ENCODE measurements at regions not wholly inside any gene's neighbourhood (a gene's known extent, or its start where the extent isn't known, plus 50 kb on each side); places are given as distances from the start of the nearest gene placed in this dataset.

DNA sequence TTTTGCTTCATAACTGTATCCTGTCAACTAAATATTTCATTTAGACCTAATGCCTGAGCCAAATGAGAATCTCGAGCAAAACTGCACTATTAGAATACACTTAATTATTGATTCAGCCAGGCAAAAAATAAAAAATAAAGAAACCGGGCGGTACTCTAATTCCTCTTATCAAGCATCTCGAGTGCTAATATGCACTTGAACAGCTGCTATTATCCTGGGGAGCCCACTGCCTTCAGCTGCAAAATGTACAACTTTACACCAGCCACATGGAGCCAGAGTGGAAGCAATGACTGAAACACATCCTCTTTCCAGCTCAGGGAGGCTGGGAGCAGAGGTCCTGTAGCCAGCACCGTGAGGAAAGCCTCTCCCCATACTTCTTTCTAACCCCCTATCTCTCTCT, 390.0 kb upstream of the CADM1 start:
- WGBS = 70% methylated on average over 5 of the region's 5 CpGs
- Histone ChIP-seq H3K27me3 (ENCODE audit: control insufficient read depth in 4 of 4, insufficient read depth in 4 of 4, low read length in 3 of 4) (no peaks in the 10 kb centered on the region), H3K36me3 (ENCODE audit: control insufficient read depth in 4 of 4, insufficient read depth in 3 of 4, low read depth in 1 of 4, low read length in 3 of 4) (no peaks in the 10 kb centered on the region), H3K4me1 (ENCODE audit: control insufficient read depth in 4 of 4, insufficient read depth in 4 of 4, low read length in 3 of 4) (no peaks in the 10 kb centered on the region), H3K27ac (ENCODE audit: low read depth in 1 of 2, low read length in 2 of 2) (no peak overlapping the region), H3K9me3 (ENCODE audit: control insufficient read depth in 4 of 4, low read length in 3 of 4) (no peaks in the 10 kb centered on the region), H3K4me3 (ENCODE audit: low read depth in 1 of 3, low read length in 3 of 3) (no peak overlapping the region), H3K9ac (ENCODE audit: low read depth in 1 of 2, low read length in 2 of 2) (no peak overlapping the region)
- no peak for DNase-seq (ENCODE audit: low spot score)
- no peak for TF ChIP-seq RAD21 (IDR thresholded peaks at IDR 0.05)
- no peak for TF ChIP-seq ATF3 (IDR thresholded peaks at IDR 0.05)
- TF ChIP-seq RXRA (IDR thresholded peaks at IDR 0.05) = no peak
- TF ChIP-seq MAX (IDR thresholded peaks at IDR 0.05) = no peak
- no peak for TF ChIP-seq FOXA2 (IDR thresholded peaks at IDR 0.05)

GRCh38 chr11:115893461-115894099, 389.4 kb upstream of the CADM1 start:
- no peaks in the 10 kb centered on the region for H3K36me3 ChIP-seq (ENCODE audit: control insufficient read depth in 4 of 4, insufficient read depth in 3 of 4, low read depth in 1 of 4, low read length in 3 of 4)
- no peaks in the 10 kb centered on the region for H3K27me3 ChIP-seq (ENCODE audit: control insufficient read depth in 4 of 4, insufficient read depth in 4 of 4, low read length in 3 of 4)
- H3K4me3 ChIP-seq (ENCODE audit: low read depth in 1 of 3, low read length in 3 of 3) = no peak overlapping the region
- WGBS = 82% methylated on average over 5 of the region's 5 CpGs
- no peak overlapping the region for H3K9ac ChIP-seq (ENCODE audit: low read depth in 1 of 2, low read length in 2 of 2)
- no peaks in the 10 kb centered on the region for H3K4me1 ChIP-seq (ENCODE audit: control insufficient read depth in 4 of 4, insufficient read depth in 4 of 4, low read length in 3 of 4)
- no peaks in the 10 kb centered on the region for H3K9me3 ChIP-seq (ENCODE audit: control insufficient read depth in 4 of 4, low read length in 3 of 4)
- H3K27ac ChIP-seq (ENCODE audit: low read depth in 1 of 2, low read length in 2 of 2) = no peak overlapping the region
- no peak for DNase-seq (ENCODE audit: low spot score)
- TF ChIP-seq, protein P1, sequence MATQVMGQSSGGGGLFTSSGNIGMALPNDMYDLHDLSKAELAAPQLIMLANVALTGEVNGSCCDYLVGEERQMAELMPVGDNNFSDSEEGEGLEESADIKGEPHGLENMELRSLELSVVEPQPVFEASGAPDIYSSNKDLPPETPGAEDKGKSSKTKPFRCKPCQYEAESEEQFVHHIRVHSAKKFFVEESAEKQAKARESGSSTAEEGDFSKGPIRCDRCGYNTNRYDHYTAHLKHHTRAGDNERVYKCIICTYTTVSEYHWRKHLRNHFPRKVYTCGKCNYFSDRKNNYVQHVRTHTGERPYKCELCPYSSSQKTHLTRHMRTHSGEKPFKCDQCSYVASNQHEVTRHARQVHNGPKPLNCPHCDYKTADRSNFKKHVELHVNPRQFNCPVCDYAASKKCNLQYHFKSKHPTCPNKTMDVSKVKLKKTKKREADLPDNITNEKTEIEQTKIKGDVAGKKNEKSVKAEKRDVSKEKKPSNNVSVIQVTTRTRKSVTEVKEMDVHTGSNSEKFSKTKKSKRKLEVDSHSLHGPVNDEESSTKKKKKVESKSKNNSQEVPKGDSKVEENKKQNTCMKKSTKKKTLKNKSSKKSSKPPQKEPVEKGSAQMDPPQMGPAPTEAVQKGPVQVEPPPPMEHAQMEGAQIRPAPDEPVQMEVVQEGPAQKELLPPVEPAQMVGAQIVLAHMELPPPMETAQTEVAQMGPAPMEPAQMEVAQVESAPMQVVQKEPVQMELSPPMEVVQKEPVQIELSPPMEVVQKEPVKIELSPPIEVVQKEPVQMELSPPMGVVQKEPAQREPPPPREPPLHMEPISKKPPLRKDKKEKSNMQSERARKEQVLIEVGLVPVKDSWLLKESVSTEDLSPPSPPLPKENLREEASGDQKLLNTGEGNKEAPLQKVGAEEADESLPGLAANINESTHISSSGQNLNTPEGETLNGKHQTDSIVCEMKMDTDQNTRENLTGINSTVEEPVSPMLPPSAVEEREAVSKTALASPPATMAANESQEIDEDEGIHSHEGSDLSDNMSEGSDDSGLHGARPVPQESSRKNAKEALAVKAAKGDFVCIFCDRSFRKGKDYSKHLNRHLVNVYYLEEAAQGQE (IDR thresholded peaks at IDR 0.05) = no peak
- TF ChIP-seq MAX (IDR thresholded peaks at IDR 0.05) (no peak), FOXA2 (IDR thresholded peaks at IDR 0.05) (no peak), JUND (IDR thresholded peaks at IDR 0.05) (no peak), TAF1 (conservative IDR thresholded peaks at IDR 0.05) (no peak), EGR1 (IDR thresholded peaks at IDR 0.05; ENCODE audit: low read depth in 2 of 2) (no peak), HNF4A (conservative IDR thresholded peaks at IDR 0.05) (no peak), CTCF (IDR thresholded peaks at IDR 0.05; ENCODE audit: low read depth, low read length, missing input control) (no peak), NR2F2 (IDR thresholded peaks at IDR 0.05) (no peak)
- TF ChIP-seq, protein P2, sequence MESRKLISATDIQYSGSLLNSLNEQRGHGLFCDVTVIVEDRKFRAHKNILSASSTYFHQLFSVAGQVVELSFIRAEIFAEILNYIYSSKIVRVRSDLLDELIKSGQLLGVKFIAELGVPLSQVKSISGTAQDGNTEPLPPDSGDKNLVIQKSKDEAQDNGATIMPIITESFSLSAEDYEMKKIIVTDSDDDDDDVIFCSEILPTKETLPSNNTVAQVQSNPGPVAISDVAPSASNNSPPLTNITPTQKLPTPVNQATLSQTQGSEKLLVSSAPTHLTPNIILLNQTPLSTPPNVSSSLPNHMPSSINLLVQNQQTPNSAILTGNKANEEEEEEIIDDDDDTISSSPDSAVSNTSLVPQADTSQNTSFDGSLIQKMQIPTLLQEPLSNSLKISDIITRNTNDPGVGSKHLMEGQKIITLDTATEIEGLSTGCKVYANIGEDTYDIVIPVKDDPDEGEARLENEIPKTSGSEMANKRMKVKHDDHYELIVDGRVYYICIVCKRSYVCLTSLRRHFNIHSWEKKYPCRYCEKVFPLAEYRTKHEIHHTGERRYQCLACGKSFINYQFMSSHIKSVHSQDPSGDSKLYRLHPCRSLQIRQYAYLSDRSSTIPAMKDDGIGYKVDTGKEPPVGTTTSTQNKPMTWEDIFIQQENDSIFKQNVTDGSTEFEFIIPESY (IDR thresholded peaks at IDR 0.05) = no peak
